Stimulated activated CD4-positive, alpha-beta T cell treated with anti-CD3 and anti-CD28 coated beads, Interleukin-12 subunit alpha, Interleukin-12 subunit beta, amount 100 ng/mL, for 24 hours (primary cell): ENCODE measurements at regions not wholly inside any gene's neighbourhood (a gene's known extent, or its start where the extent isn't known, plus 50 kb on each side); places are given as distances from the start of the nearest gene placed in this dataset.

Experiments
- DNase-seq, 2 experiments: peaks; one replicate each; pipeline ENCODE4 v3.0.0-alpha.2; 2020; ENCODE audit warnings: low read depth in 2 of 2

GRCh38 chr17:81345228-81346089 is 49.8 kb upstream of the BAHCC1 start:
- DNase-seq, result peak; percentile 20 to 47
